Kidney epithelial cell (primary cell): ENCODE measurements at regions not wholly inside any gene's neighbourhood (a gene's known extent, or its start where the extent isn't known, plus 50 kb on each side); places are given as distances from the start of the nearest gene placed in this dataset.

Source experiments
- DNase-seq: peaks from one replicate; pipeline ENCODE4 v3.0.0-alpha.2; 2010; ENCODE audit warnings: low read depth
- H3K27me3 ChIP-seq: 2 replicates; pipeline ENCODE4 v1.6.0; 2011; ENCODE audit warnings: low read length; ENCODE audit not compliant: control insufficient read depth, insufficient read depth
- H3K36me3 ChIP-seq: 2 replicates; pipeline ENCODE4 v1.5.1; 2011; ENCODE audit warnings: low read length; ENCODE audit not compliant: control insufficient read depth, insufficient read depth
- H3K4me3 ChIP-seq: 2 replicates; pipeline ENCODE4 v1.5.1; 2011; ENCODE audit warnings: low read depth, mild to moderate bottlenecking, control low read depth, low read length
- CTCF ChIP-seq: IDR thresholded peaks from 2 replicates; pipeline ENCODE4 v1.5.1; 2011; ENCODE audit warnings: mild to moderate bottlenecking, moderate library complexity, low read length, control low read depth, inconsistent platforms; ENCODE audit not compliant: insufficient read depth, poor library complexity, severe bottlenecking

- no peaks in the 10 kb centered on the region for H3K27me3 ChIP-seq
- H3K36me3 ChIP-seq = no peaks in the 10 kb centered on the region
- no peak for TF ChIP-seq CTCF
- no peak overlapping the region for H3K4me3 ChIP-seq
- no peak for DNase-seq
Observed at GRCh38 chr2:137797641-137798040, 166.6 kb upstream of the HNMT start.

GRCh38 chr2:137799600-137799999, 164.7 kb upstream of the HNMT start:
- Histone ChIP-seq H3K36me3 (no peaks in the 10 kb centered on the region), H3K4me3 (no peak overlapping the region), H3K27me3 (no peaks in the 10 kb centered on the region)
- DNase-seq = no peak
- TF ChIP-seq CTCF = no peak

- Histone ChIP-seq H3K4me3 (no peak overlapping the region), H3K27me3 (no peaks in the 10 kb centered on the region), H3K36me3 (no peaks in the 10 kb centered on the region)
- DNase-seq = no peak
- no peak for TF ChIP-seq CTCF
Observed at GRCh38 chr2:137800386-137800785, 163.9 kb upstream of the HNMT start.

GRCh38 chr2:137801228-137801627, 163.0 kb upstream of the HNMT start:
- DNase-seq = no peak
- Histone ChIP-seq H3K36me3 (no peaks in the 10 kb centered on the region), H3K4me3 (no peak overlapping the region), H3K27me3 (no peaks in the 10 kb centered on the region)
- TF ChIP-seq CTCF = no peak

GRCh38 chr2:137802038-137802437, 162.2 kb upstream of the HNMT start:
- H3K36me3 ChIP-seq = no peaks in the 10 kb centered on the region
- H3K27me3 ChIP-seq = no peaks in the 10 kb centered on the region
- DNase-seq = no peak
- no peak for TF ChIP-seq CTCF
- H3K4me3 ChIP-seq = no peak overlapping the region

- no peaks in the 10 kb centered on the region for H3K36me3 ChIP-seq
- DNase-seq = no peak
- H3K4me3 ChIP-seq = no peak overlapping the region
- H3K27me3 ChIP-seq = no peaks in the 10 kb centered on the region
- TF ChIP-seq CTCF = no peak
Observed at GRCh38 chr2:137806068-137806805, 158.0 kb upstream of the HNMT start.
